ENCODE measurements at regions not wholly inside any gene's neighbourhood (a gene's known extent, or its start where the extent isn't known, plus 50 kb on each side); places are given as distances from the start of the nearest gene placed in this dataset.

GRCh38 chr22:49188591-49188990 is 639.1 kb downstream of the BRD1 start:
- TF ChIP-seq CREB5 (CRISPR knock-in tag; IDR thresholded peaks at IDR 0.05; ENCODE audit: low read depth) (no peak), TOX (CRISPR knock-in tag; IDR thresholded peaks at IDR 0.05; ENCODE audit: borderline replicate concordance) (no peak), ZNF70 (CRISPR knock-in tag; IDR thresholded peaks at IDR 0.05) (no peak), SNAI2 (CRISPR knock-in tag; IDR thresholded peaks at IDR 0.05) (no peak)
- no peak for ATAC-seq

GRCh38 chr22:49188091-49188490 is 639.6 kb downstream of the BRD1 start:
- ATAC-seq = no peak

GRCh38 chr22:49186762-49187161 is 640.9 kb downstream of the BRD1 start:
- no peak for ATAC-seq
- TF ChIP-seq POU6F1 (CRISPR knock-in tag; IDR thresholded peaks at IDR 0.05; ENCODE audit: borderline replicate concordance, low read depth) (no peak), SNAI2 (CRISPR knock-in tag; IDR thresholded peaks at IDR 0.05) (no peak), ZNF70 (CRISPR knock-in tag; IDR thresholded peaks at IDR 0.05) (no peak), TOX (CRISPR knock-in tag; IDR thresholded peaks at IDR 0.05; ENCODE audit: borderline replicate concordance) (no peak), PATZ1 (CRISPR knock-in tag; IDR thresholded peaks at IDR 0.05; ENCODE audit: borderline replicate concordance) (no peak), ZNF565 (CRISPR knock-in tag; conservative IDR thresholded peaks at IDR 0.05; ENCODE audit: low read depth) (no peak), ARNTL (CRISPR knock-in tag; IDR thresholded peaks at IDR 0.05; ENCODE audit: borderline replicate concordance, low read depth) (no peak), ZC3H10 (CRISPR knock-in tag; IDR thresholded peaks at IDR 0.05) (no peak), ESRRG (CRISPR knock-in tag; IDR thresholded peaks at IDR 0.05) (no peak), RARB (CRISPR knock-in tag; IDR thresholded peaks at IDR 0.05) (no peak), TSHZ2 (CRISPR knock-in tag; IDR thresholded peaks at IDR 0.05) (no peak), CSDC2 (CRISPR knock-in tag; IDR thresholded peaks at IDR 0.05) (no peak)

More at GRCh38 chr22:49188091-49188490, 639.6 kb downstream of the BRD1 start:
- TF ChIP-seq CREB5 (CRISPR knock-in tag; IDR thresholded peaks at IDR 0.05; ENCODE audit: low read depth) (no peak), ZNF8 (CRISPR knock-in tag; IDR thresholded peaks at IDR 0.05) (no peak), POU6F1 (CRISPR knock-in tag; IDR thresholded peaks at IDR 0.05; ENCODE audit: borderline replicate concordance, low read depth) (no peak), ZFP30 (CRISPR knock-in tag; IDR thresholded peaks at IDR 0.05) (no peak), OSR1 (CRISPR knock-in tag; IDR thresholded peaks at IDR 0.05) (no peak), ZC3H10 (CRISPR knock-in tag; IDR thresholded peaks at IDR 0.05) (no peak), BACH2 (CRISPR knock-in tag; IDR thresholded peaks at IDR 0.05; ENCODE audit: borderline replicate concordance) (no peak), TSHZ2 (CRISPR knock-in tag; IDR thresholded peaks at IDR 0.05) (no peak), ISL1 (CRISPR knock-in tag; IDR thresholded peaks at IDR 0.05) (no peak)

Measured in SK-N-SH treated with all-trans-retinoic acid at 6 μM for 48 hours (cell line).